H9 (cell line): ENCODE measurements at regions not wholly inside any gene's neighbourhood (a gene's known extent, or its start where the extent isn't known, plus 50 kb on each side); places are given as distances from the start of the nearest gene placed in this dataset.

Experiments used
- DNase-seq: peaks from one replicate; pipeline ENCODE4 v3.0.0-alpha.2; 2017
- H2AFZ ChIP-seq: one replicate; pipeline ENCODE4 v1.6.1; 2013; ENCODE audit warnings: mild to moderate bottlenecking, low read length, control low read depth, moderate library complexity
- H2AK5ac ChIP-seq: 2 replicates; pipeline ENCODE4 v1.6.1; 2013; ENCODE audit warnings: low read length, control low read depth, mixed read lengths; ENCODE audit not compliant: insufficient read length
- H2BK120ac ChIP-seq: one replicate; pipeline ENCODE4 v1.6.1; 2013; ENCODE audit warnings: low read depth, mild to moderate bottlenecking, low read length, control low read depth, inconsistent platforms; ENCODE audit not compliant: poor library complexity, severe bottlenecking
- H2BK12ac ChIP-seq: 2 replicates; pipeline ENCODE4 v1.6.1; 2013; ENCODE audit warnings: low read length, control low read depth, mixed read lengths, low read depth; ENCODE audit not compliant: insufficient read length
- H2BK15ac ChIP-seq: 2 replicates; pipeline ENCODE4 v1.6.1; 2013; ENCODE audit warnings: low read depth, low read length, control low read depth
- H2BK20ac ChIP-seq: one replicate; pipeline ENCODE4 v1.6.1; 2013; ENCODE audit warnings: low read depth, mild to moderate bottlenecking, low read length, control low read depth, inconsistent platforms; ENCODE audit not compliant: poor library complexity, severe bottlenecking
- H2BK5ac ChIP-seq: 2 replicates; pipeline ENCODE4 v1.6.1; 2013; ENCODE audit warnings: low read length, control low read depth, mixed read lengths; ENCODE audit not compliant: insufficient read length
- H3K14ac ChIP-seq: 2 replicates; pipeline ENCODE4 v1.6.1; 2013; ENCODE audit warnings: low read length, control low read depth; ENCODE audit not compliant: insufficient read depth
- H3K18ac ChIP-seq: 2 replicates; pipeline ENCODE4 v1.6.1; 2013; ENCODE audit warnings: low read depth, mild to moderate bottlenecking, mixed read lengths, low read length, control low read depth; ENCODE audit not compliant: insufficient read length
- H3K23ac ChIP-seq: 2 replicates; pipeline ENCODE4 v1.6.1; 2013; ENCODE audit warnings: low read length, control low read depth, mixed read lengths, low read depth; ENCODE audit not compliant: insufficient read length
- H3K23me2 ChIP-seq: 2 replicates; pipeline ENCODE4 v1.6.1; 2013; ENCODE audit warnings: low read depth, mild to moderate bottlenecking, mixed read lengths, low read length, control low read depth; ENCODE audit not compliant: insufficient read length, poor library complexity, severe bottlenecking
- H3K27ac ChIP-seq: 2 replicates; pipeline ENCODE4 v1.5.1; 2013; ENCODE audit warnings: low read length, control low read depth, mixed read lengths, low read depth; ENCODE audit not compliant: insufficient read length
- H3K27me3 ChIP-seq: 2 replicates; pipeline ENCODE4 v1.6.1; 2013; ENCODE audit warnings: low read length, control low read depth, inconsistent platforms; ENCODE audit not compliant: insufficient read depth
- H3K4ac ChIP-seq: 2 replicates; pipeline ENCODE4 v1.6.1; 2013; ENCODE audit warnings: low read depth, mild to moderate bottlenecking, control low read depth, inconsistent platforms, low read length, moderate library complexity
- H3K4me1 ChIP-seq: 2 replicates; pipeline ENCODE4 v1.6.1; 2013; ENCODE audit warnings: low read length, control low read depth, inconsistent platforms; ENCODE audit not compliant: insufficient read depth
- H3K4me2 ChIP-seq: 2 replicates; pipeline ENCODE4 v1.6.1; 2013; ENCODE audit warnings: low read length, control low read depth, mixed read lengths; ENCODE audit not compliant: insufficient read length, insufficient read depth
- H3K56ac ChIP-seq: 2 replicates; pipeline ENCODE4 v1.6.1; 2013; ENCODE audit warnings: low read depth, mild to moderate bottlenecking, mixed read lengths, low read length, control low read depth; ENCODE audit not compliant: insufficient read length
- H3K79me1 ChIP-seq: 2 replicates; pipeline ENCODE4 v1.6.1; 2013; ENCODE audit warnings: low read depth, mild to moderate bottlenecking, moderate library complexity, low read length, control low read depth, inconsistent platforms; ENCODE audit not compliant: insufficient read depth, poor library complexity, severe bottlenecking
- H3K79me2 ChIP-seq: 2 replicates; pipeline ENCODE4 v1.6.1; 2013; ENCODE audit warnings: low read length, control low read depth, inconsistent platforms; ENCODE audit not compliant: insufficient read depth
- H3K9ac ChIP-seq: 2 replicates; pipeline ENCODE4 v1.6.1; 2013; ENCODE audit warnings: low read length, control low read depth, mixed read lengths; ENCODE audit not compliant: insufficient read length; ENCODE audit errors: extremely low read depth
- H3K9me3 ChIP-seq: one replicate; pipeline ENCODE4 v1.6.1; 2013; ENCODE audit warnings: low read depth, low read length, inconsistent platforms; ENCODE audit not compliant: control insufficient read depth
- H3T11ph ChIP-seq: one replicate; pipeline ENCODE4 v1.6.1; 2013; ENCODE audit warnings: mild to moderate bottlenecking, low read length, control low read depth, inconsistent platforms
- H4K20me1 ChIP-seq: one replicate; pipeline ENCODE4 v1.6.1; 2013; ENCODE audit not compliant: control insufficient read depth, insufficient read length, insufficient read depth
- H4K5ac ChIP-seq: 2 replicates; pipeline ENCODE4 v1.6.1; 2013; ENCODE audit warnings: low read depth, mild to moderate bottlenecking, mixed read lengths, low read length, control low read depth; ENCODE audit not compliant: insufficient read length
- H4K8ac ChIP-seq: replicated peaks from 2 replicates; pipeline ENCODE4 v1.6.1; 2013; ENCODE audit warnings: low read length, control low read depth, mixed read lengths, low read depth; ENCODE audit not compliant: insufficient read length
- H4K91ac ChIP-seq: 2 replicates; pipeline ENCODE4 v1.6.1; 2013; ENCODE audit warnings: low read depth, mild to moderate bottlenecking, moderate library complexity, mixed read lengths, low read length, control low read depth; ENCODE audit not compliant: insufficient read length
- H3K27ac Mint-ChIP-seq, 3 experiments: 2 replicates in 2 of 3; 3 replicates in 1 of 3; pipeline ENCODE4 v1.8.0; 2020 to 2021; ENCODE audit warnings: mixed read lengths in 3 of 3, mild to moderate bottlenecking in 1 of 3, moderate library complexity in 1 of 3
- H3K27me3 Mint-ChIP-seq: 2 replicates; pipeline ENCODE4 v1.8.0; 2021; ENCODE audit warnings: low read depth, mild to moderate bottlenecking, moderate library complexity, mixed read lengths
- H3K36me3 Mint-ChIP-seq, 3 experiments: 2 replicates in 2 of 3; 3 replicates in 1 of 3; pipeline ENCODE4 v1.8.0; 2020 to 2021; ENCODE audit warnings: low read depth in 3 of 3, mixed read lengths in 3 of 3; ENCODE audit not compliant: insufficient read depth in 1 of 3
- H3K4me1 Mint-ChIP-seq, 2 experiments: 2 replicates each; pipeline ENCODE4 v1.8.0; 2020; ENCODE audit warnings: mixed read lengths in 2 of 2
- H3K4me3 Mint-ChIP-seq, 2 experiments: 2 replicates in 1 of 2; 3 replicates in 1 of 2; pipeline ENCODE4 v1.8.0; 2020 to 2021; ENCODE audit warnings: mild to moderate bottlenecking in 2 of 2, mixed read lengths in 2 of 2, moderate library complexity in 1 of 2
- H3K9me3 Mint-ChIP-seq, 2 experiments: 2 replicates in 1 of 2; 3 replicates in 1 of 2; pipeline ENCODE4 v1.8.0; 2020; ENCODE audit warnings: mild to moderate bottlenecking in 2 of 2, mixed read lengths in 2 of 2, moderate library complexity in 1 of 2
- WGBS: extraction: QIAGEN DNeasy Blood & Tissue Kit; methylation state at CpG from one replicate; pipeline ENCODE4 v1.1.7; 2013; ENCODE audit warnings: missing lambda C conversion rate, low lambda C conversion rate, mixed read lengths; ENCODE audit not compliant: insufficient read length; ENCODE audit errors: extremely low coverage; 5-methylcytosine and 5-hydroxymethylcytosine counted together
- TF ChIP-seq, protein P1 (sequence below): fragments of 200-600 bp; sonication (generic); conservative IDR thresholded peaks from 3 replicates; pipeline ENCODE4 v1.8.0; 2021; ENCODE audit warnings: antibody characterized with exemption, mild to moderate bottlenecking

GRCh38 chr5:87042554-87042953 is 225.1 kb upstream of the RASA1 start:
- Histone ChIP-seq H3K23ac (no peak overlapping the region), H3K4ac (no peak overlapping the region), H2BK120ac (no peak overlapping the region), H4K8ac (no peak overlapping the region), H2AFZ (no peak overlapping the region), H3K14ac (no peak overlapping the region), H3T11ph (no peak overlapping the region), H3K27ac (no peak overlapping the region), H3K56ac (no peak overlapping the region), H2BK12ac (no peak overlapping the region), H4K5ac (no peak overlapping the region), H3K4me2 (no peak overlapping the region), H3K23me2 (no peaks in the 10 kb centered on the region), H3K9me3 (no peaks in the 10 kb centered on the region), H3K79me1 (no peaks in the 10 kb centered on the region), H3K27me3 (no peaks in the 10 kb centered on the region), H3K4me1 (no peaks in the 10 kb centered on the region), H4K91ac (no peak overlapping the region), H3K79me2 (no peaks in the 10 kb centered on the region), H2BK20ac (no peak overlapping the region), H4K20me1 (no peaks in the 10 kb centered on the region), H3K18ac (no peak overlapping the region), H3K9ac (no peak overlapping the region), H2BK15ac (no peak overlapping the region), H2AK5ac (no peak overlapping the region), H2BK5ac (no peak overlapping the region)
- Mint-ChIP-seq H3K27ac (no peak overlapping the region), H3K9me3 (peaks cover 18 to 35% of the 10 kb centered on the region in 2 experiments), H3K4me3 (no peak overlapping the region), H3K27me3 (no peaks in the 10 kb centered on the region; the same call in 1 of the 2 replicates), H3K36me3 (peaks cover under 1 to 13% (median 3%) of the 10 kb centered on the region in 3 experiments; a peak in 5 of 7 replicates), H3K4me1 (no peaks in the 10 kb centered on the region)
- no peak for DNase-seq
- no CpG with 5 or more reads among the region's 7 CpGs for WGBS
- TF ChIP-seq, protein P1, sequence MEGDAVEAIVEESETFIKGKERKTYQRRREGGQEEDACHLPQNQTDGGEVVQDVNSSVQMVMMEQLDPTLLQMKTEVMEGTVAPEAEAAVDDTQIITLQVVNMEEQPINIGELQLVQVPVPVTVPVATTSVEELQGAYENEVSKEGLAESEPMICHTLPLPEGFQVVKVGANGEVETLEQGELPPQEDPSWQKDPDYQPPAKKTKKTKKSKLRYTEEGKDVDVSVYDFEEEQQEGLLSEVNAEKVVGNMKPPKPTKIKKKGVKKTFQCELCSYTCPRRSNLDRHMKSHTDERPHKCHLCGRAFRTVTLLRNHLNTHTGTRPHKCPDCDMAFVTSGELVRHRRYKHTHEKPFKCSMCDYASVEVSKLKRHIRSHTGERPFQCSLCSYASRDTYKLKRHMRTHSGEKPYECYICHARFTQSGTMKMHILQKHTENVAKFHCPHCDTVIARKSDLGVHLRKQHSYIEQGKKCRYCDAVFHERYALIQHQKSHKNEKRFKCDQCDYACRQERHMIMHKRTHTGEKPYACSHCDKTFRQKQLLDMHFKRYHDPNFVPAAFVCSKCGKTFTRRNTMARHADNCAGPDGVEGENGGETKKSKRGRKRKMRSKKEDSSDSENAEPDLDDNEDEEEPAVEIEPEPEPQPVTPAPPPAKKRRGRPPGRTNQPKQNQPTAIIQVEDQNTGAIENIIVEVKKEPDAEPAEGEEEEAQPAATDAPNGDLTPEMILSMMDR = no peak
